Right lobe of liver (tissue), 4 donors: ENCODE measurements at regions not wholly inside any gene's neighbourhood (a gene's known extent, or its start where the extent isn't known, plus 50 kb on each side); places are given as distances from the start of the nearest gene placed in this dataset.

ENCODE experiments used
- CTCF ChIP-seq, 4 donors: fragments of 200-600 bp in 3 of 4; fragments of 450-650 bp in 1 of 4; IDR thresholded peaks; one replicate each; pipeline versions ENCODE4 v1.5.1 to v1.8.0; 2016 to 2022; ENCODE audit warnings: antibody characterized with exemption in 4 of 4, mild to moderate bottlenecking in 2 of 4
- POLR2A ChIP-seq: fragments of 450-650 bp; IDR thresholded peaks from one replicate; pipeline ENCODE4 v1.6.1; 2017; ENCODE audit warnings: antibody characterized with exemption, mild to moderate bottlenecking
- donor health status: DM: no; HTN: no; CAD: no.
- donor health status: DM: no; HTN: no; CAD: no.
- donor health status: DM: no; HTN: yes; CAD: no.

- no peak for TF ChIP-seq CTCF (IDR thresholded peaks at IDR 0.05)
- no peak for TF ChIP-seq POLR2A
These were observed 176.3 kb upstream of the NFIA start for GRCh38 chr1:60906039-60906438.
